Tibial artery (tissue), 4 donors: ENCODE measurements at regions not wholly inside any gene's neighbourhood (a gene's known extent, or its start where the extent isn't known, plus 50 kb on each side); places are given as distances from the start of the nearest gene placed in this dataset.

Source experiments
- DNase-seq, 2 donors: peaks; one replicate each; pipeline ENCODE4 v3.0.0-alpha.2; 2019
- H3K27ac ChIP-seq, 2 donors: fragments of 200-600 bp; sonication (generic) in 1 of 2; 1 replicate in 1 of 2; 2 replicates in 1 of 2; pipeline ENCODE4 v1.5.1; 2018 to 2019; ENCODE audit warnings: mild to moderate bottlenecking in 1 of 2
- H3K27me3 ChIP-seq, 2 donors: fragments of 200-600 bp; sonication (generic) in 1 of 2; one replicate each; pipeline versions ENCODE4 v1.5.1 to v1.6.0; 2016 to 2019
- H3K36me3 ChIP-seq, 3 donors: fragments of 200-600 bp; sonication (generic) in 2 of 3; one replicate each; pipeline ENCODE4 v1.5.1; 2016 to 2019; ENCODE audit warnings: mild to moderate bottlenecking in 2 of 3
- H3K4me1 ChIP-seq, 4 donors: fragments of 200-600 bp; sonication (generic) in 2 of 4; 1 replicate in 3 of 4; 2 replicates in 1 of 4; pipeline ENCODE4 v1.5.1; 2016 to 2019
- H3K4me3 ChIP-seq, 2 donors: fragments of 200-600 bp; sonication (generic) in 1 of 2; 1 replicate in 1 of 2; 2 replicates in 1 of 2; pipeline ENCODE4 v1.5.1; 2018 to 2019; ENCODE audit warnings: mild to moderate bottlenecking in 2 of 2
- H3K9me3 ChIP-seq, 3 donors: fragments of 200-600 bp; sonication (generic) in 1 of 3; one replicate each; pipeline ENCODE4 v1.5.1; 2016 to 2019
- CTCF ChIP-seq, 2 experiments: fragments of 200-600 bp in 1 of 2; fragments of 450-650 bp in 1 of 2; IDR thresholded peaks; one replicate each; pipeline ENCODE4 v1.5.1; 2017 to 2019; ENCODE audit warnings: antibody characterized with exemption in 2 of 2, mild to moderate bottlenecking in 1 of 2, moderate library complexity in 1 of 2
- intact Hi-C: fragments of 100-400 bp; cut with DNase I; formaldehyde crosslinking; loops from one replicate; pipeline ENCODE4 v1.15.0; 2023; ENCODE audit warnings: low total_unique reads

GRCh38 chr13:64529874-64530485, 2700.2 kb downstream of the PCDH9 start:
- Histone ChIP-seq H3K9me3 (no peaks in the 10 kb centered on the region), H3K4me1 (no peaks in the 10 kb centered on the region), H3K27ac (no peak overlapping the region), H3K36me3 (no peaks in the 10 kb centered on the region), H3K27me3 (no peaks in the 10 kb centered on the region), H3K4me3 (no peak overlapping the region)
- DNase-seq = no peak
- intact Hi-C loops = no loop called here
- peak; percentile 7 to 22 for TF ChIP-seq CTCF (IDR thresholded peaks at IDR 0.05)

DNA sequence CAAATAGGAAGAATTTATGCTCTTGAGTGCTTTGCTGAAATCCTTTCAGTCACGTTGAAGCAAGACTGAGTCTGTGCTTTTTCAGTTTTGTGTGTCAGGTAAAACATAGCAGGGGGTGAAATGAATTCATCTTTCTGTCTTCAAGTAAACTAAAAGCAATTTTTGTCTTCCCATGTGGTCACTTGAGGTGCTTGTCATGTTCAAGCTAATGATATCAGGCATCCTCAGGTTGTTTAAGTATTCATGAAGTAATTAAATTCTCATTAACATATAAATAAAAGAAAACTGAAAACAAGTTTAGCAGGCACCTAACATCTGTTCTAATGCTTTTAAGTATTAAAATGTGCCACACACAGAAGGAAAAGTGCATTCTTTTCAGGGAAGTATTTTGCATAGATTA, 2701.3 kb downstream of the PCDH9 start:
- intact Hi-C loops = no loop called here
- no peak for TF ChIP-seq CTCF (IDR thresholded peaks at IDR 0.05)
- Histone ChIP-seq H3K9me3 (no peaks in the 10 kb centered on the region), H3K27ac (no peak overlapping the region), H3K27me3 (no peaks in the 10 kb centered on the region), H3K4me3 (no peak overlapping the region), H3K4me1 (no peaks in the 10 kb centered on the region), H3K36me3 (no peaks in the 10 kb centered on the region)
- DNase-seq = no peak

GRCh38 chr13:64527561-64527960, 2702.6 kb downstream of the PCDH9 start:
- no peaks in the 10 kb centered on the region for H3K9me3 ChIP-seq
- no peaks in the 10 kb centered on the region for H3K36me3 ChIP-seq
- intact Hi-C loops = no loop called here
- TF ChIP-seq CTCF (IDR thresholded peaks at IDR 0.05) = no peak
- no peaks in the 10 kb centered on the region for H3K27me3 ChIP-seq
- no peak overlapping the region for H3K27ac ChIP-seq
- no peak for DNase-seq
- no peak overlapping the region for H3K4me3 ChIP-seq
- H3K4me1 ChIP-seq = no peaks in the 10 kb centered on the region

GRCh38 chr13:64525687-64526086, 2704.4 kb downstream of the PCDH9 start:
- no peak for DNase-seq
- intact Hi-C loops = no loop called here
- Histone ChIP-seq H3K27me3 (no peaks in the 10 kb centered on the region), H3K9me3 (no peaks in the 10 kb centered on the region), H3K4me1 (no peaks in the 10 kb centered on the region), H3K27ac (no peak overlapping the region), H3K36me3 (no peaks in the 10 kb centered on the region), H3K4me3 (no peak overlapping the region)
- no peak for TF ChIP-seq CTCF (IDR thresholded peaks at IDR 0.05)

DNA sequence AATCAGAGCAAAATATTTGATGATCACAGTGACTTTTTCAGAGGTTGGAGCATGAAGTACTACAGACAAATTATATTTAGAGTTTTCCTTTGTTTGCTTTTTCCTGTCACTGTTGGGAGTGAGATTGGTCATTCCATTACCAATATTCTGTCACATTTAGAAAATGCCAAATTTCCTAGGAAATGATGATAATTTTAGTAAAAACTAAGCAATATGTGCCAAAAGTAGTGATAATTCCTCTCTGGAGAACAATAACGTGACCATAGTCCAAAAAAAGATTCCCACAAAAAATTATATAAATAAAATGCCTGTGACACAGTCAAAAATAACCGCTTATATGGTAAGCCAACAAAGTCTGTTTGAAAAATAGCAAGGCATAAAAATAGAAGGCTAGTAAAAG, 2719.4 kb downstream of the PCDH9 start:
- Histone ChIP-seq H3K36me3 (no peaks in the 10 kb centered on the region), H3K27me3 (no peaks in the 10 kb centered on the region), H3K27ac (peak overlapping the region; percentile 12 to 24), H3K4me1 (peaks cover 0 to 10% (median 2%) of the 10 kb centered on the region in 4 donors), H3K4me3 (no peak overlapping the region), H3K9me3 (no peaks in the 10 kb centered on the region)
- no peak for DNase-seq
- no peak for TF ChIP-seq CTCF (IDR thresholded peaks at IDR 0.05)
- intact Hi-C loops = no loop called here

GRCh38 chr13:64506246-64506645, 2723.9 kb downstream of the PCDH9 start:
- Histone ChIP-seq H3K36me3 (no peaks in the 10 kb centered on the region), H3K4me1 (peaks cover 0 to 9% (median 2%) of the 10 kb centered on the region in 4 donors), H3K9me3 (no peaks in the 10 kb centered on the region), H3K27me3 (no peaks in the 10 kb centered on the region), H3K4me3 (no peak overlapping the region), H3K27ac (no peak overlapping the region)
- intact Hi-C loops = no loop called here
- DNase-seq = no peak
- no peak for TF ChIP-seq CTCF (IDR thresholded peaks at IDR 0.05)
